Kidney tubule cell (primary cell): ENCODE measurements at regions not wholly inside any gene's neighbourhood (a gene's known extent, or its start where the extent isn't known, plus 50 kb on each side); places are given as distances from the start of the nearest gene placed in this dataset.

Experiments
- DNase-seq: peaks from one replicate; pipeline ENCODE4 v3.0.0-alpha.2; 2018; ENCODE audit warnings: low spot score

DNA sequence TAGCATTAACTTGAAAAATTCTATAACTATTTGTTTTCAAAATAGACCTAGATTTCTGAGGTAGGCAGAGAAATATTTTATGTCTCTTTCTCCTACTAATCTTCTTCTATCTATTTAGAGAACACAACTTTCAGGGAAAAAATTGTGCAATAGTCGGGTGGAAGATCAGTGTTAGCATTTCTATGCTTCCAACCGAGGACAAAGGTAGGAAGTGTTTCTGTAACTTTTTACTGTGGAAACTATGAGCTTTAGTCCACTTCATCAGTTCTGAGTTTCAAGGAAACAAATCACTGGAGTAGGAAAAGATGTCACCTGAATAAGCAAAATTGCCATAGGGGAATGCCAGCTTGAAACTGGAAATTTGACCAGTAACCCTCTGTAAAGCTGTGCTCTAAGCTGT, 207.7 kb upstream of the CTAGE1 start:
- no peak for DNase-seq

DNA sequence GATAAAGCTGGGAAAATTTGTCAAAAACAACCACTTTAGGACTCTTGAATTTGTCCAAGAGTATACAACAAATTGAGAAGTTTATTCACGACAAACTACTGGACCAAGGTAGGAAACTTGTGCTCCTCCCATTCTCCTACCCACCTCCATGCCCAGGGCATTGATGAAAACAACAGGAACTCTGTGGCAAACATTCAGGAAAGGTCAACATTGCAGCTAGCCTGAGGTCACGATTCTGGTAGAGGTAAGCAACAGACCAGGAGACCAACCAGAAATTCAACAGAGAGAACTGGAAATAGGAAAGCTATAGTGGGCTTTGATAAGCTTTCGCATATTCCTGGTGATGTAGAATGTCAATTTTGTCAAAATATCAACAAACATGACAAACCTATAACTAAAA, 209.1 kb upstream of the CTAGE1 start:
- DNase-seq: no peak

GRCh38 chr18:22627506-22627905, 209.8 kb upstream of the CTAGE1 start:
- DNase-seq: no peak

GRCh38 chr18:22628795-22629510, 211.2 kb upstream of the CTAGE1 start:
- no peak for DNase-seq

DNA sequence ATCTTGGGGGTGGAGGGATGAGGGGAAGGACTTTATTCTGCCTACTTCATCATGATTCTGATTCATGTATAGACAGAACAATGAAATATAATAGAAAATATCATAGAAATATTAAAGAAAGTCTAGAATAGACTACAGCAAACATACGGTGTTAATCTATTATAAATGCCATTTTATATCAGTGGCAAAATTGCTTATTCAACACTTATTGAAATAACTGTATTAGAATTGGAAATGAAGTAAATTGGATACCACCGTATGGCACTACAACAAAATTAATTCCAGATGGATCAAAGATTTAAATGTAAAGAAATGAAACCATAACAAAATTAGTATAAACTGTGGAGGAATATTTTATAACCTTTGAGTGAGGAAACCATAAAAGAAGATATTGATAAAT, 213.3 kb upstream of the CTAGE1 start:
- no peak for DNase-seq

DNA sequence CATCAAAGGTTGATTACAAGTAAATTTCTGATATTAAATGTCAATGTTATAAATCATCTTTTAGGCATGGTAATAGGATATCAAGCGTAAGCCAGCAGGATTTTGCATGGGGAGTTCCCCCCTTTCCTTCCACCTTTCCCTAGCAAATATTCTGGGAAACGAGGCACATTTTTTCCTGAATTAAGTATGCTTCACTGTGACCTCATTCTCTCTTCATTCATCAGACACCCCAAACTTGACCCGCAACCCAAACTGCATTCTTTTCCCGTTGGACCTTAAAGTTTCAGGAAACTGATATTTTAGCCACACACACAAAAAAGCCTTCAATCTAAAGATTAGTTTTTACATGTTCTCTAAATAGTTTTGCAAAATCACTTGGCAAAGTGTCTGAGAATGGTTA, 214.5 kb upstream of the CTAGE1 start:
- no peak for DNase-seq

DNA sequence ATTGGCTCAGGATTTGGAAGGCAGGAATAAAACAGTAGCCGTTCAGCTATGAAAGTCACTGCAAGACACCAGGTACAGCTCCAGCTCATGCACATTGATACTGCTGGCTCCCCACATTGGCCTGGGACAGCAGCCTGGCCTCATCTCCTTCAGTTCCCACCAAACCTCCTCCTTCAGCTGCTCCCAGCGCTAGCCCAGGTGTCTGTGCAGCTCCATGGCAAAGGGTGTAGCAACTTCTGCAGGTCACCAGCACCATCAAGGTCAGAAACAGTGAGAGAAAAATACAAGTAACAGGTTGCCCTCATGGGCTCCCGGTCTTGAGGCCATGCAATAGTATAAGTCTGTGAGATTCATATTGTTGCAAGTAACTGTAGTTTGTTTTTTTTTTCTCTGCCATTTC, 216.7 kb upstream of the CTAGE1 start:
- no peak for DNase-seq

DNA sequence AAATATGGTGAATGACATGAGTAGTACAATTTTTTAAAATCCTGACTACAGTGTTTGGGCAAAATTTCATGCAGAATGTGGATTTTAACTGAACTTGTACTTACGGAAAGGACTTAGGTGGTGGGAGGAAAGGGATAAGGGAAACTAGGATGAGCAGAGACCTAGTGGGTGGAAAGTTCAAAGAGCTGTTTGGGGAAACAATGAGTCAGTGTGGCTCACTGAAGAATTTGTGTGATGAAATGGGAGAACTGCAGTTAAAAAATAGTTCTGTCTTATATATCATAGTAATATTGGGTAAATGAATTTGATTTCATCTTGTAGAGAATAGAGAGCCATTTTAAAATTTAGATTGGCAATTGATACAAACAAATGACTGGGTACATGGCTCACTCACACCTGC, 220.1 kb upstream of the CTAGE1 start:
- peak; percentile 12 for DNase-seq

DNA sequence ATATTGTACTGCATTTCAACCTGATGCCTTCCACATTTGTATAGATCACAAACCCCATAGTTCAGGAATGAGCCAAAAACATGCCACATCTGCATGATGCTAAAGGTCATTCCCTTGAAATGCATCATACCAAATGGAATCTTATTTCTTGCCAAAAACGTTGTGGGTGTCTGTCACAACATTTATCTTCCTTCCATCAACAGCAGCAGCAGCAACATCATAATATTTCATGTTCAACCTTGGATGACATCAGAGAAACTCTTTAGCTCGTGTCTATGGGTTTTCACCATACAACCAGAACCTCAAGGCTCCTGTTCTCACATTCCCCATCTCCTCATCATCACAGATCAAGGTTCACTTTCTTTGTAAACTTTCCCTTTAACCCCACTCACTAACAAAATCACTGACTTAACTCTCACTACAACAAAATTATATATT, 221.3 kb upstream of the CTAGE1 start:
- peak; percentile 45 for DNase-seq

GRCh38 chr18:22639561-22639960, 221.8 kb upstream of the CTAGE1 start:
- DNase-seq: no peak

DNA sequence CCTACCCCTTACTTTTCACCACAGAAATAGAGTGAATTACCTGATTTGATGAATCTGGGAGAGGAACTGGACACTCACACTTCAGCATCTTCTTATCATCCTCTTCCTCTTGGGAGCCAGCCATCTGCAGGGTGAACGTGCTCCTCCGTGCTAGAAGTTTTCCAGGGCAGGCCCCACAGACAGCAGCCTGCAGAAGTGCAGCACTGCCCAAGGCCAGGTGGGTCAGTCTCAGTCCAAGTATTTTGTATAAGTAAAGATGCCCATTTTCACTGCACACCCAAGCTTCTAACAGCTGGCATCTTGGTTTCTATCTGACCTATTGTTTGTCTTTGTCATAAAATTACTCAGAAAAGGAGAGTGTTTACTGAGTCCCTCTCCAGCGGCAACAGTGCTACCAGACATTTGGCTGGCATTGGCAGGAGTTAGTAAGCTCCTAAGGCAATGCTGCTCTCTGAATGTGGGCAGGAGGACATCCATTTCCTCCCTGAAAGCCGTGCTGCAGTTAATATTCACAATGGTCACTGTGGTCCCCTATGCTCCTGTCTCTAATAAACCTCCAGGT, 222.6 kb upstream of the CTAGE1 start:
- DNase-seq: no peak

- no peak for DNase-seq
Observed at GRCh38 chr18:22641958-22642357, 224.2 kb upstream of the CTAGE1 start.

- DNase-seq: no peak
Observed at GRCh38 chr18:22643731-22644130, 226.0 kb upstream of the CTAGE1 start.

- no peak for DNase-seq
Observed at GRCh38 chr18:22650247-22650646, 232.5 kb upstream of the CTAGE1 start.

DNA sequence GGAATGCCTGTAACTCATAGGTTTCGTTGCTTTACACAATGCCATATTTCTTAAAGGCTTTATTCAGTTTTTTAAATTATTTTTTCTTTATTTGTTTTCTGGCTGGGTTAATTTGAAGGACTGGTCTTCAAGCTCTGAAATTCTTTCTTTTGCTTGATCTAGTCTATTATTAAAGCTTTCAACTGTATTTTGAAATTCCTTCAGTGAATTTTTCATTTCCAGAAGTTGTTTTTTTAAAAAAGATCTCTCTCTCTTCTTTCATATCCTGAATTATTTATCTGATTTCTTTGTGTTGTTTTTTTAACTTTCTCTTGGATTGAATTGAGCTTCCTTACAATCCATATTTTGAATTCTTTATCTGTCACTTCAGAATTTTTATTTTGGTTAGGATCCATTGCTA, 239.9 kb upstream of the CTAGE1 start:
- no peak for DNase-seq

GRCh38 chr18:22658318-22658717, 240.6 kb upstream of the CTAGE1 start:
- DNase-seq: no peak

DNA sequence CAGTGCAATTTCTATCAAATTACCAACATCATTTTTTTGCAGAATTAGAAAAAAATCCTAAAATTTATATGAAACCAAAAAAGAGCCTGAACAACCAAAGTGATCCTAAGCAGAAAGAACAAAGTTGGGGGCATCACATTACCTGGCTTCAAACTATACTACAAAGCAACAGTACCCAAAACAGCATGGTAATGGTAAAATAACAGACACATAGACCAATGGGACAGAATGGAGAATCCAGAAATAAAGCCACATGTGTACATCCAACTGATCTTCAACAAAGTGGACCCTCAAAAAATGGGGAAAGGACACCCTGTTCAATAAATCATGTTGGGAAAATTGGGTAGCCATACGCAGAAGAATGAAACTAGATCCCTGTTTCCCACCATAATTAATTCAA, 245.7 kb upstream of the CTAGE1 start:
- no peak for DNase-seq

DNA sequence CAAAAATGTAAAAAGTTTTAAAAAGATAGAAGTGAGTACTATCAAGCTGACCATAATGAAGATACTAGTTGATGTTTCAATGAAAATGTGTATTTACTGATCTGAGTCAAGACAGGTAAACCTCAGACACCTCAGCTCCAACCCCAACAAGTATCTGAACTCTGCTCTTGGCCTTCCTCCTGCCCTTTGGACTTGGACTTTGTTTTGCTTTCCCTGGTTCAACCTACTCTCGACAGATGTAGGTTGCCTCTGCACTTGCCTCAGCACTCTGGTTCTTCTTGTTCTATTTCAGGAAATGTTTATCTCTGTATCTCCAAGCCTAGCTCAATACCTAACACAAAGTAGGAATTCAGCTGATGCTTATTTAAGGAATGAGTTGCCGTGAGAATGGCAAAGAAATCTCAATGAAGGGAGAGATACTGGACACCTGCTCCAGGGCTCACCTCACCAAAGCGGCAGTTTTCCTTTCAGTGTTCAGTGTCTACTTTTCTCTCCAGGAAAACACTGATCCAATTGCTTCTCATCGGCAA, 248.8 kb upstream of the CTAGE1 start:
- DNase-seq: no peak

- DNase-seq: no peak
Observed at GRCh38 chr18:22667156-22667555, 249.4 kb upstream of the CTAGE1 start.

GRCh38 chr18:22667616-22668422, 250.1 kb upstream of the CTAGE1 start:
- DNase-seq: peak; percentile 73

GRCh38 chr18:22668496-22668895, 250.8 kb upstream of the CTAGE1 start:
- no peak for DNase-seq

DNA sequence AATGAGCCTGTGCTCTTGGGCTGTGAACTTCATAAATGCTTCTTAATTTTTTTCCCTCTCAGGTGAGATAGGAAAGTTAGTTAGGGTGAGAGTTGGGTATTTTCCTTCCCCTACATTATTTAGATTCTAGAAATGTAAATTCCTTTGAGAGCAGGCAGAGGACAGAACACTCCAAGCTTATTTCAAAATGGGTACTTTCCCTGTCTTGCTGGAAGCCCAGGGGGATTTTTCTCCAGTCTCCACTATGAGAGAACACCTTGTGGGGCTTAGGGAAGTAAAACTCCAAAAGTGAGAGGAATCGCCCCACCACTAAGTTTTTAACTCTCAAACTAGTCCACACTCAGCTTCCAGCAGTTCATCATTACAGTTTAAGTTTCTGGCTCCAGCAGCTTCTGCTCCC, 253.2 kb upstream of the CTAGE1 start:
- DNase-seq: no peak
